ENCODE measurements at regions not wholly inside any gene's neighbourhood (a gene's known extent, or its start where the extent isn't known, plus 50 kb on each side); places are given as distances from the start of the nearest gene placed in this dataset.

DNA sequence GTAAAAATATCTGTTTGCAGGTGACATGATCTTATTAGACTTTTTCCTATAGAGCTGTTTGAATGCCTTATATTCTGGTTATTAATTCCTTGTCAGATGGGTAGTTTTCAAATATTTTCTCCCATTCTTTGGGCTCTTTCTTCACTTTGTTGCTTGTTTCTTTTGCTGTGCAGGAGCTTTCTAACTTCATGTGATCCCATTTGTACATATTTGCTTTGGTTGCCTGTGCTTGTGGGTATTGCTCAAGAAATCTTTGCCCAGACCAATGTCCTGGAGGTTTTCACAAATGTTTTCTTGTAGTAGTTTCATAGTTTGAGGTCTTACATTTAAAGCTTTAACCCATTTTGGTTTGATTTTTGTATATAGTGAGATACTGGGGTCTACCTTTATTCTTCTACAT, 63.0 kb downstream of the MAGED1 start:
- TF ChIP-seq CBX5 (IDR thresholded peaks at IDR 0.05; ENCODE audit: low read depth), result no peak
- no peak for TF ChIP-seq MAX (IDR thresholded peaks at IDR 0.05; ENCODE audit: low read depth, low read length)
- no peak for TF ChIP-seq CTCF (IDR thresholded peaks at IDR 0.05 in 2 of 3, conservative IDR thresholded peaks at IDR 0.05 in 1 of 3; ENCODE audit: control insufficient read depth in 2 of 3, extremely low read depth in 1 of 3, insufficient read depth in 1 of 3, low read depth in 3 of 3, low read length in 3 of 3)
- no peak for TF ChIP-seq CHD1 (IDR thresholded peaks at IDR 0.05; ENCODE audit: low read depth, low read length)
- TF ChIP-seq POLR2A (IDR thresholded peaks at IDR 0.05; ENCODE audit: low read depth, low read length), result no peak
- no peak for TF ChIP-seq TCF7 (IDR thresholded peaks at IDR 0.05; ENCODE audit: borderline replicate concordance)
- TF ChIP-seq HDGF (IDR thresholded peaks at IDR 0.05), result no peak
- no peak for TF ChIP-seq CREB1 (IDR thresholded peaks at IDR 0.05; ENCODE audit: low read depth)
- no peak for TF ChIP-seq GABPA (IDR thresholded peaks at IDR 0.05; ENCODE audit: low read depth)
- TF ChIP-seq USF1 (IDR thresholded peaks at IDR 0.05; ENCODE audit: borderline replicate concordance, extremely low read length, insufficient read depth, low read depth, low read length), result no peak
